ENCODE measurements at regions not wholly inside any gene's neighbourhood (a gene's known extent, or its start where the extent isn't known, plus 50 kb on each side); places are given as distances from the start of the nearest gene placed in this dataset.

- H3K4me3 ChIP-seq (ENCODE audit: control insufficient read depth, low read depth, low read length) = no peak overlapping the region
- no peak for DNase-seq (ENCODE audit: low read depth)
- no peak for TF ChIP-seq CTCF (conservative IDR thresholded peaks at IDR 0.05; ENCODE audit: control insufficient read depth, insufficient read depth, low read depth, low read length)
These were observed 69.8 kb downstream of the CD83 start for GRCh38 chr6:14187406-14187805.

- no peak overlapping the region for H3K4me3 ChIP-seq (ENCODE audit: control insufficient read depth, low read depth, low read length)
- TF ChIP-seq CTCF (conservative IDR thresholded peaks at IDR 0.05; ENCODE audit: control insufficient read depth, insufficient read depth, low read depth, low read length) = no peak
- DNase-seq (ENCODE audit: low read depth) = no peak
These were observed 71.5 kb downstream of the CD83 start for GRCh38 chr6:14189074-14189473.

- no peak for TF ChIP-seq CTCF (conservative IDR thresholded peaks at IDR 0.05; ENCODE audit: control insufficient read depth, insufficient read depth, low read depth, low read length)
- no peak overlapping the region for H3K4me3 ChIP-seq (ENCODE audit: control insufficient read depth, low read depth, low read length)
- no peak for DNase-seq (ENCODE audit: low read depth)
These were observed 72.8 kb downstream of the CD83 start for GRCh38 chr6:14190191-14190928.

GRCh38 chr6:14190929-14191224 lies 73.3 kb downstream of the CD83 start:
- TF ChIP-seq CTCF (conservative IDR thresholded peaks at IDR 0.05; ENCODE audit: control insufficient read depth, insufficient read depth, low read depth, low read length) = no peak
- DNase-seq (ENCODE audit: low read depth) = no peak
- no peak overlapping the region for H3K4me3 ChIP-seq (ENCODE audit: control insufficient read depth, low read depth, low read length)

- DNase-seq (ENCODE audit: low read depth) = no peak
- TF ChIP-seq CTCF (conservative IDR thresholded peaks at IDR 0.05; ENCODE audit: control insufficient read depth, insufficient read depth, low read depth, low read length) = no peak
- H3K4me3 ChIP-seq (ENCODE audit: control insufficient read depth, low read depth, low read length) = no peak overlapping the region
These were observed 74.2 kb downstream of the CD83 start for GRCh38 chr6:14191761-14192160.

GRCh38 chr6:14192216-14192788 lies 74.7 kb downstream of the CD83 start:
- TF ChIP-seq CTCF (conservative IDR thresholded peaks at IDR 0.05; ENCODE audit: control insufficient read depth, insufficient read depth, low read depth, low read length) = peak; percentile 7
- DNase-seq (ENCODE audit: low read depth) = no peak
- no peak overlapping the region for H3K4me3 ChIP-seq (ENCODE audit: control insufficient read depth, low read depth, low read length)

Data from fibroblast of mammary gland (primary cell).